ENCODE measurements at regions not wholly inside any gene's neighbourhood (a gene's known extent, or its start where the extent isn't known, plus 50 kb on each side); places are given as distances from the start of the nearest gene placed in this dataset.
"Not testable (repeated sequence)": the region's sequence is repeated elsewhere in the genome, so short reads cannot be mapped to it uniquely, and the experiment has no call there.

DNA sequence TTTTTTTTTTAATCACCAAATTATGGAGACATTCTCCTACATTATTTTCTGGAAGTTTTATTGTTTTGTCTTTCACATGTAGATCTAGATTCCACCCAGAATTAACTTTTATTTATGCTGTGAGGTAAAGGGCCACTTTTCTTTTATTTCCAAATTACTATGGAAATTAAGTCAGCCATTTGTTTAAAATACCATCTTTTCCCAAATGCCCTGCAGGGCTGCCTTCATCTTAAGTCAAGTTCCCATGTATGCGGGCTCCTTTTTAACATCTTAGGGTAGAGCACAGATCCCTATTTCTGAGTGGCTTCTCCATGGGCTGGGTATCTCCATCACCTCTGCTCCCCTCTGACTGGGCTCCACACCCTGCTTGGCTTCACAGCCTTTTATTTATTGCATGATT is 348.4 kb downstream of the SOX4 start:
- Histone ChIP-seq H3K27ac (peak overlapping the region in 1 of 12 donors; percentile 42), H3K4me3 (no peak overlapping the region), H3K27me3 (no peaks in the 10 kb centered on the region), H3K36me3 (no peaks in the 10 kb centered on the region), H3K4me1 (peaks cover 0 to 18% (median 5%) of the 10 kb centered on the region in 12 donors), H3K9me3 (no peaks in the 10 kb centered on the region)
- WGBS, 4 donors = 91 to 100% (median 93%) methylated on average over 1 of the region's 1 CpG
- ATAC-seq = no peak
- intact Hi-C loops (cut with DNase I) = no loop called here
- TF ChIP-seq CTCF (IDR thresholded peaks at IDR 0.05) (no peak), POLR2A (IDR thresholded peaks at IDR 0.05) (no peak)
- no peak for DNase-seq

- DNase-seq (no peak), ATAC-seq (no peak)
- Histone ChIP-seq H3K36me3 (no peaks in the 10 kb centered on the region), H3K27ac (no peak overlapping the region), H3K27me3 (no peaks in the 10 kb centered on the region), H3K9me3 (no peaks in the 10 kb centered on the region), H3K4me1 (peaks cover 0 to 25% (median 5%) of the 10 kb centered on the region in 12 donors), H3K4me3 (no peak overlapping the region)
- TF ChIP-seq CTCF (IDR thresholded peaks at IDR 0.05) = no peak
- no peak for TF ChIP-seq POLR2A (IDR thresholded peaks at IDR 0.05)
- intact Hi-C loops (cut with DNase I) = no loop called here
- WGBS, 4 donors = 49 to 61% (median 56%) methylated on average over 6 of the region's 6 CpGs
Measured at GRCh38 chr6:21942897-21943296, 349.3 kb downstream of the SOX4 start.

DNA sequence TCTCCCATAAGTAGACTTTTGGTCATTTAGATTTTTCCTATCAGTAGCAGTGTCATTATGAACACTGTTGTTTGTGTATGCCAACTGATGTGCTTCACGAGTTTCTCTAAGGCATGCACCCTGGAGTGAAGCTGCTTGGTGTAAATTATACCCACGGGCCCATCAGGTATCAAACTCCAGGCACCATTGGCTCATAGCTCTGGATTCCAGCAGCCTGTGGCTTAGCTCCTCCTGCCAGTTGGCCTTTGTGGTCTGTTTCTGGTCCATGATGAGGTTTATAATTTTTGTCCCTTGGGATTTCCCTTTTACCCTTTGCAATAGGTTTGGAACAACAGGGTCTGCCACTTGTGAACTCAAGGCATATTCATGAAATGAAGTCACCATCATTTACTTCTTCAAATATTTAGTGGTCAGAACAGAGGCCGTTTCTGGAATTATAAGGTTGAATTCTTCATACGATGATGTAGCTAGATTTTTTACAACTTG is 350.5 kb downstream of the PRL start:
- Histone ChIP-seq H3K36me3 (no peaks in the 10 kb centered on the region), H3K27me3 (no peaks in the 10 kb centered on the region), H3K4me1 (peaks cover 0 to 43% (median 12%) of the 10 kb centered on the region in 12 donors), H3K27ac (no peak overlapping the region), H3K9me3 (no peaks in the 10 kb centered on the region), H3K4me3 (no peak overlapping the region)
- 63 to 93% (median 83%) methylated on average over 4 of the region's 4 CpGs for WGBS, 4 donors
- DNase-seq = no peak
- no peak for TF ChIP-seq CTCF (IDR thresholded peaks at IDR 0.05)
- TF ChIP-seq POLR2A (IDR thresholded peaks at IDR 0.05) = no peak
- no peak for ATAC-seq
- intact Hi-C loops (cut with DNase I) = no loop called here

- peaks cover 0 to 46% (median 13%) of the 10 kb centered on the region in 12 donors for H3K4me1 ChIP-seq
- H3K9me3 ChIP-seq; H3K36me3 ChIP-seq; DNase-seq; ATAC-seq; intact Hi-C loops (cut with DNase I); H3K27ac ChIP-seq; H3K4me3 ChIP-seq; H3K27me3 ChIP-seq: not testable (repeated sequence)
- 76 to 92% (median 91%) methylated on average over 3 of the region's 3 CpGs for WGBS, 4 donors
Measured at GRCh38 chr6:21947227-21947626, 349.6 kb downstream of the PRL start.

GRCh38 chr6:21947731-21948386 is 349.0 kb downstream of the PRL start:
- intact Hi-C loops (cut with DNase I) = no loop called here
- no peaks in the 10 kb centered on the region for H3K36me3 ChIP-seq
- peaks cover 0 to 43% (median 13%) of the 10 kb centered on the region in 12 donors for H3K4me1 ChIP-seq
- H3K27ac ChIP-seq = peak overlapping the region in 1 of 12 donors; percentile 55
- no peak overlapping the region for H3K4me3 ChIP-seq
- no peak for ATAC-seq
- H3K9me3 ChIP-seq = no peaks in the 10 kb centered on the region
- DNase-seq = no peak
- H3K27me3 ChIP-seq = no peaks in the 10 kb centered on the region
- TF ChIP-seq CTCF (IDR thresholded peaks at IDR 0.05) (no peak), POLR2A (IDR thresholded peaks at IDR 0.05) (no peak)
- WGBS, 4 donors = 45 to 60% (median 48%) methylated on average over 6 of the region's 6 CpGs

Data from heart left ventricle (tissue), 16 donors.